Fibroblast of peridontal ligament (primary cell): ENCODE measurements at regions not wholly inside any gene's neighbourhood (a gene's known extent, or its start where the extent isn't known, plus 50 kb on each side); places are given as distances from the start of the nearest gene placed in this dataset.
"Not testable (repeated sequence)": the region's sequence is repeated elsewhere in the genome, so short reads cannot be mapped to it uniquely, and the experiment has no call there.

Source experiments
- DNase-seq: peaks from one replicate; pipeline ENCODE4 v3.0.0-alpha.2; 2010; ENCODE audit errors: extremely low read depth

DNA sequence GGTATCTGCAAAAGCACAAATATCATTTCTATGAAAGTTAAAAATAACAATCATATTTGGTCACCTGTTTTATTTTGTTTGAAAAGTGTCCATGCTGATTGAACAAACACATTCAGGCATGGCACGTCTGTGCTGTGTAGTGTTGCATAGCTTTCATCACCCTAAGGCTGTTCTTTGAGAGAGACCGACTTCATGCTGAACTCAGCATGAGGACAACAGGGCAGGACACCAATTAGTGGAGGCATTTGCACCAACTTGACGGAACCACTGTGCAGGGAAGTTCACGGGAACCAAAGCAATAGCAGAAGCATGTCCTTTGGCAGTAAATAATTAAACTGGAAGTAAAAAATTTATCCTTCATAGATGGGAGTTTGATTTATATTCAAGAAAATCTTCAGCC is 158.4 kb upstream of the SLC7A11 start:
- DNase-seq = no peak

- DNase-seq = no peak
These were observed 157.9 kb upstream of the SLC7A11 start for GRCh38 chr4:138400066-138400465.

GRCh38 chr4:138399081-138399480 is 156.9 kb upstream of the SLC7A11 start:
- DNase-seq = no peak

DNA sequence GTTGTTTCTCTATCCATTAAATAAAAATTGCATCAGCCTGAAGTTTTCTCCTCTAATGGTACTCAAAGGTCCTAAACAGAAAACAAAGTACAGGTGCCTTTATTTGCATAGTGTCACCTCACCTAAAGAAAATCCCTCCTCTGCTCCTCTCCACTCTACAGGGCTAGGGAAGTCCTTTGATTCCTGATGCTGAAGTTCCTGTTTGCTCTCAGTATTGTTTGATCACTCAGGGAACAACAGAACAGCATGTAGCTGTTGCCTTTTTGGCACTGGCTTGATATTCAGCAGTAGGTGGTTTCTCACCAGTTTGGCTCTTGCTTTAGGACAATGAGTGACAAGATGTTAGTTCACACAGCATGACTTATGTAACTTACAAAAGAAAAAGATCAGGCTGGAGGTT is 156.2 kb upstream of the SLC7A11 start:
- no peak for DNase-seq

DNA sequence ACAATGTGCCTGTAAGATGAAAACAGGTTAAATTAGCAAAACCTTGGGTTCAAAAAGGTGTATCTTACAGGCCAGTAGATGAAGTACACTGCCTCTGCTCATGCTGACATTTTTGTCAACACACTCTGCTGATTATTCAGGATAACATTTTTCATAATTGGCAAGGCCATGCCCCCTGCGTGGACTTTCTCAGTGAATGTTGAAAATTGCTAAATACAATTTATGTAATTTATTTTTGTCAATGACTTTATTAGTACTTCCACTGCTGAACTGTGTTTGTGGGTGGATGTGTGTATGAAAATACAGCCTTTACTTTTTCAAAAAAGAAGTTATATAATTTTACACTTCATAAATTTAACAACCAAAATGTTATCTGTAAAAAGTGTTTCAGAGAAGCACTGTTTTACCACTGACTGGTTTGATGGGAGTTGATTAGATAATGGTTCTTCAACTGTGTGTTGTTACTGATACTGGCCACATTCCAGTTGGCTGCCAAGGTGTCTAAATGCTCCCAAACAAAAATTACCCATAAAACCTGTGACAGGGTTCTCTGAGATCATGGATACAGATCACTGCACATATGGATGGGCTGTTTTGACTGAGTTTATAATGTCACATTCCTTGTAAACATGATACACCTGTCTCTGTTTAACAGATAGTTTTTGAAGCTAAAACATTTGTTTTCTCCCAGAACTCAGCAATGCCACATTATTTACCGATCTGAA is 151.9 kb upstream of the SLC7A11 start:
- no peak for DNase-seq

DNA sequence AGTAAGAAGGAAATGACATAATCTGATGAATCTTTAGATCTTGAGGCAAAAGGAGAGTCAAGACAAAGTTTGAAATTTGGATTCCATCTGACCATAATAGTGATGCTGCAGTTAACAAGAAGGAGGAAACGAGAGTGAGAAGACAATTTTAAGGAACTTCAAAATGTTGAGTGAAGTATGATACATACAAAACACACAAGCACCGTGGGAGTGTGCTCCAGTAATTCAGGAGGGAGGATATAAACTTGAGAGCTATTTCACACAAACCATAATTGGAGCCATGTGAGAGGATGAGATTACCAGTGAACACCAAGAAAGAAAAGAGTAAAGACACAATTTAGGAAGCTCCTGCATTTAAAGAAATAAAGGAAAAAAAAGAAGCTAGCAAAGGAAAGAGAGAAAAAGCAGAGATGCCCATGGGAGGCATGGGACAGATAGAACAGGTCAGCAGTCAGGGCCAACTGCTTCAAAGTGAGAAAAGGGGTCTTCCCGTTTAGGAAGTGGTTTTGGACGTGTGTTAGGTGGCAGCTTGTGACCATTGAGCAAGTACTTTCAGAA is 150.7 kb upstream of the SLC7A11 start:
- peak; percentile 46 for DNase-seq

GRCh38 chr4:138389976-138390685 is 148.0 kb upstream of the SLC7A11 start:
- DNase-seq = peak; percentile 18

DNA sequence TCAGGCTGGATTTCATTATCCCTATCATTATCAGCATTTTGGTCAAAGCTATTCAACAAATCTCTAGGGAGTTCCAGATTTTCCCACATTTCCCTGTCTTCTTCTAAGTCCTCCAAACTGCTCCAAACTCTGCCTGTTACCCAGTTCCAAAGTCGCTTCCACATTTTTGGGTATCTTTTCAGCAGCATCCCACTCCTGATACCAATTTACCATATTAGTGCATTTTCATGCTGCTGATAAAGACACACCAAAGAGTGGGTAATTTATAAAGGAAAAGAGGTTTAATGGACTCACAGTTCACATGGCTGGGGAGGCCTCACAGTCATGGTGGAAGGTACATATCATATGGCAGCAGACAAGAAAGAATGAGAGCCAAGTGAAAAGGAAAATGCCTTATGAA is 132.8 kb upstream of the SLC7A11 start:
- no peak for DNase-seq

DNA sequence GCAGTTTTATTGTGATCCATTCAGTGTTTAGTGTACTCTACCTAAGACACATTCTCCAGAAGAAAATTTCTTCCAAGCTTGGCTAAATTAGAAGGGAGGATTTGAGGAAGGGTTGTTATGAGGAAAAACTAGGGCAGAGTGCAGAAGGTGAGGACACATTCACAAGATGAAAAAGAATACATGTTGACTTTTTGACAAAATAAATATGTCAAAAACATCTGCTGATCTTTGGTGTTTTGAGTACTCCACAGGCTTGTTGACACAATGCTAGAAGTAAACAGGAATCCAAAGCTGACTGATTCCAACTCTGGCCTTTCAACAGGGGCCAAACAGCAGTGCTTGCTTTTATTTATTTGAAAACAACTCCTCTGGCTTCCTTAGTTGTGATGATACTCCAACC is 125.8 kb upstream of the SLC7A11 start:
- no peak for DNase-seq

- not testable (repeated sequence) for DNase-seq
These were observed 110.3 kb upstream of the SLC7A11 start for GRCh38 chr4:138352446-138352845.

DNA sequence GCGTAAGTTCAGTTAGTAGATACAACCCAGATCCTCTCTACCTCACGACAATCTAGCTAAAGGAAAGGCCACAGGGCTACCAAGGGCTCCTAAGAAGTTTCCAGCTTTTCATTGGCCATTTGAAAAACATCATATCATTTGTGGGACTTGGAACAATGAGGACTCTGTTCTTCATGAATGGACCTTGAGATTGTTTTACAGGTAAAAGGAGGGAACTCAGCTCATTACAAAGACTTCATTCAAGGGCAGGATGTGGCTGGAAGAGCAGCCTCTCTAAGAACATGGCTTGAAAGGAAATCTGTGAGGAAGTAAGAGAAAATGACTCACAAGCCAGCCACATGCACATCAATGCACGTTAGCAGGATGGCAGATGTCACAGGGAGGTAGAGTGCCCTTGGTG is 105.9 kb upstream of the SLC7A11 start:
- DNase-seq = no peak

- no peak for DNase-seq
These were observed 105.4 kb upstream of the SLC7A11 start for GRCh38 chr4:138347561-138347960.

DNA sequence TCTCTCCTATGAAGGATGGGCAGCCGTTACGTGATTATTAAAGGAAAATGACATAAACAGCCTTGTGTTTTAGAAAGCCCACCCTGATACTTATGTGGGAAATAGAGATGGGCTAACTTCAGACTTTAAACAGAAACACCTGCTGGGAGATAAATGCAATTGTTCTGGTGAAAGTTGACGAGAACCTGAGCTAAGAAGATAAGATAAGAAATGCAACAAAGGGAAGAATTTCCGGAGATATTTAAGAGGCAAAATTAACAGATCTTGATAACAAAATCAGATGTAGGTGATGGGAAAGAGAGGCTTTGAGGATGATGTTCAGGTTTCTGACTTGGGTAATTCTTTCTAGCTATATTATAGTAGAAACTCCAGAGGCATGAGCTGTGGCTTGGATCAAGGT is 102.7 kb upstream of the SLC7A11 start:
- DNase-seq = no peak

GRCh38 chr4:138344054-138344453 is 101.9 kb upstream of the SLC7A11 start:
- no peak for DNase-seq

- no peak for DNase-seq
These were observed 99.7 kb upstream of the SLC7A11 start for GRCh38 chr4:138341739-138342415.

- no peak for DNase-seq
These were observed 96.7 kb upstream of the SLC7A11 start for GRCh38 chr4:138338840-138339239.

- not testable (repeated sequence) for DNase-seq
These were observed 96.1 kb upstream of the SLC7A11 start for GRCh38 chr4:138338222-138338621.

- no peak for DNase-seq
These were observed 92.3 kb upstream of the SLC7A11 start for GRCh38 chr4:138334346-138335016.

GRCh38 chr4:138332415-138332814 is 90.3 kb upstream of the SLC7A11 start:
- not testable (repeated sequence) for DNase-seq

DNA sequence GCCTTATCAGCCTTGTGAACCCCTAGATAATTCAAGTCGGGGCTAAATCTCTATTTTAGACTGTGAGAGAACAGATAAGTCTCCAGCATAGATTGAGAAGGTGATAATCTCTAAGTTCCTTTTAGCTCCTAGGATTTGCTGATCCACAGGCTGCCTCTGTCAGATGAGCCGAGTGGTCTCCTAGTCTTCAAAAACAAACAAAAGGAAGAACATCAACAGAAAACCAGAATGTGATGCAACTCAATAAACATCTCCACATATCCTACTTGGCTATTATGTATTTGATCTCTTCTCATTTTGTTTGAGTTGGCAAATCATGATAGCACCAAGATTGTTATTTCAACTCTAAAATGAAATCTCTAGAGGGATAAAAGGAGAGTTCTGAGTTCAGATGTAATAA is 88.4 kb upstream of the SLC7A11 start:
- DNase-seq = peak; percentile 23

- no peak for DNase-seq
These were observed 87.4 kb upstream of the SLC7A11 start for GRCh38 chr4:138329506-138330070.

- no peak for DNase-seq
These were observed 85.2 kb upstream of the SLC7A11 start for GRCh38 chr4:138327338-138327737.
